ENCODE measurements at regions not wholly inside any gene's neighbourhood (a gene's known extent, or its start where the extent isn't known, plus 50 kb on each side); places are given as distances from the start of the nearest gene placed in this dataset.
A peak's percentile ranks its signal among the peaks of the same experiment; 100 is the strongest.
"Not testable (repeated sequence)": the region's sequence is repeated elsewhere in the genome, so short reads cannot be mapped to it uniquely, and the experiment has no call there.

DNA sequence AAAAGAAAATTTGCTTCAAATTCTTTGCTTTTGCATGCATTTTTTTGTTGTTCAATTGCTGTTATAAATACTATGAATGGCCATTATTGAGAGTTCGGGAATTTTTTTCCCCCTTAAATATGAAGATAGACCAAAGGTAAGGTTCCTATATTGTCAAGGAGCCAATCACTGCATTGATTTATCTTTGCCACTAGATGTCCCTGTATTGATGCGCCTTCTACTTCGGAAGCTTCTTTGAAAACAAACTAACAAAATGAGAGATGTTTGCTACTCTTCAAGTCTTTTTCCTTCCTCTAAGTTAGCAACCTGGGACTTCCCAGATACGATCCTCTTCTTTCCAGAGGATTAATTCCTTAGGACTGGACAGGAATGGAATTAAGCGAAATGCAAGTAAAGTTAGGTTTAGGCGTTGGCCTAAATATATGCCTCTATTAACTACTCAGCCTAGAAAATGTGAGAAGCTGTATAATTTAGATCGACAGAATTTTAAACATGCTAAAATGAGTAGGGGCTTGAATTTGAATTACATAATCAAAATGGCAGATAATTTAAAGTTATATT is 318.1 kb downstream of the AEBP2 start:
- no peak overlapping the region for H3K27ac ChIP-seq
- DNase-seq (ENCODE audit: low read depth, low spot score) = no peak

DNA sequence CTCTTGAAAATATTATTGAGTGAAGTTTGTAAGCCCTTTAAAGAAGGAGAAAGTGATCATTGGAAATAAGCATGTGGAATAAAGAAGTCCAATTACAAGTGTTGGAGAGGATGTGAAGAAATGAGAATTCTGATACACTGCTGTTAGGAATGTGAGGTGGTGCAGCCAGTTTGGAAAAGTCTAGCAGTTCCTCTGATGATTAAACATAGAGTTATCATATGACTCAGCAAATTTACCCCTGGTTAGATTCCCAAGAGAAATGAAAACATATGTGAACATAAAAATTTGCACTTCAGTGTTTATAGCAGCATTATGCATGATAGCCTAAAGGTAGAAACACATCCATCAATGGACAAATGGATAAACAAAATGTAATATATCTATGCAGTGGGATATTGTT is 319.9 kb downstream of the AEBP2 start:
- peak; percentile 6 for DNase-seq (ENCODE audit: low read depth, low spot score)
- no peak overlapping the region for H3K27ac ChIP-seq

DNA sequence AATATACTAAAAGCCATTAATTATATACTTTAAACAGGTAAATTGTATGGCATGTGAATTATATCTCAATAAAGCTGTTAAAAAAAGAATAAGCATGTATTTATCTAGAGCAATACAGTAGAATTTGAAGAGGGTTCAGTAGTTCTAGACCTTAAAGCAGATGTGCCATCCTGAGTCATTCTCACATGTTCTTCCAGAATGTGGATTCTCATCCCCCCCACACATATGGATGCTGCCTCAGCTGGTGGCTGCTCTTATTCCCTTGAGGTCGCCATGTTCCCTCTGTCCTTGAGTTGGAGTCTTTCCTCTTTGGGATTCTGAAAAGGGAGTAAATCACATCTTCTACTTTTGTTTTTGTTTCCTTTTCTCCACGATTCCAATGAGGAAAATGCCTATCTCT is 321.3 kb downstream of the AEBP2 start:
- no peak for DNase-seq (ENCODE audit: low read depth, low spot score)
- H3K27ac ChIP-seq = no peak overlapping the region

DNA sequence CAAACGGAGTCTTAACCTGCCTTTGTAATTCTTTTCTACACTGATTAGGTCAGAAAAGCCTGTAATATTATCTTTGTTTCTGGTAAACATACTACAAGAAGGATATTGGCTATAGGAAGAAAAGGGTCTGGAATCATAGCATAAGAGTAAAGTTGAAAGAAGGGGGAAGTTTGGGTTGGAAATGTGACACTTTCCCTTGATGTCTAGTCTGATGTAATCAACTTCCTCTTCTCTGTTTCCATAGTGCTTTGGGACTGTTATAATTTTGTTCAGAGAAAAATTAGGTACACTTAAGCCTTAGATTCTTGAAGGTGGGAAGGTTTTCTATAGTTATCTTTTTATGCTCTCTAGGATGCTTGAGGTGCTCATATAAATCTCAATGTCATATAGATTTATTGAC is 322.2 kb downstream of the AEBP2 start:
- no peak for DNase-seq (ENCODE audit: low read depth, low spot score)

DNA sequence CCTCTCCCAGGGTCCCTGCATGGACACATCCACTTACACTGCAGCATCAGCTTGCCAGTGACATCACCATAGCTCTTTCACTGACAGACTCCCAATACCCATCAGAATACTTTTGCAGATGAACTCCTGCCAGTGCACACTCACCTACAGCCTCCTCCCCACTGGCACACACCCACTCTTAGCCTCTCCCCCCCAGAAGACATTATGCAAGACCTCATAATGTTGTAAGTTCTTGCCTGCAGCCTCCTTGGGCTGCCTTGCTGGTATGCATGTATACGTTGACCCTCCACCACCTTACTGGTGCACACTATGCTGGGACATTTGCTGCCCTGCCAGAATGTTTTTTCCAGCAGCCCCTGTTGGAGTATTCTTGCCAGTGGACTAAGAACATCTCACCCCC is 324.2 kb downstream of the AEBP2 start:
- H3K27ac ChIP-seq = no peak overlapping the region
- DNase-seq (ENCODE audit: low read depth, low spot score) = no peak

More for the DNA sequence above, 322.2 kb downstream of the AEBP2 start:
- no peak overlapping the region for H3K27ac ChIP-seq

DNA sequence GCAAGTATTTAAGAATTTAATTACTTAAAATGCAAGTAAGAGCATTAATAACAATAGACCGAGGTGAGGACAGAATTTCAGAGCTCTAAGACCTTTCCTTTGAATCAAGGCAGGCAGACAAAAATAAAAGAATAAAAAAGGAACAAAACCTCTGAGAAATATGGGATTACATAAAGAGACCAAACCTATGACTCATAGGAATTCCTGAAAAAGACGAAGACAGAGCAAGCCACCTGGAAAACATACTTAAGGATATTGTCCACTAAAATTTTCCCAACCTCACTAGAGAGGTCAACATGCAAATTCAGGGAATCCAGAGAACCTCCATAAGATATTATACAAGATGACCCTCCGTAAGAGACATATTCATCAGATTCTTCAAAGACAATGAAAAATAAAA is 325.1 kb downstream of the AEBP2 start:
- no peak for DNase-seq (ENCODE audit: low read depth, low spot score)
- no peak overlapping the region for H3K27ac ChIP-seq

DNA sequence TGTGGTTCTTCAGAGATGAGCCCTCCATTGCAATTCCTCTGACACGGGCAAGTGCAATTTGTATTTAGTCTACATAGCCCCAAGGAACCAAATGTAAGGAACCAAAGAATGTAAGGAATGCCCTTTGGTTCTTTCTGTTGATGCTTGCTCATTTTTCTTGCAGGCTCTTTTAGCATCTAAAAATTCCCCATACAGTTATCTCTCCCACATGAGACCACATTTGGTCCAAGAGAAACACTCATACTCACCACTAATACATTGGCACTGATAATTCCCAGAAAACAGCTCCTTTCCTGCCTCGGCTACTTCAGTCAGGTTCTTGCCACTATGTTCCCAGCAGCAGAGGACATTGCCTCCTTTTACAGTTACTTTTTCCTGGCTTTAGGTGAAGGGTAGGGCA is 332.6 kb downstream of the AEBP2 start:
- DNase-seq (ENCODE audit: low read depth, low spot score) = no peak
- no peak overlapping the region for H3K27ac ChIP-seq

DNA sequence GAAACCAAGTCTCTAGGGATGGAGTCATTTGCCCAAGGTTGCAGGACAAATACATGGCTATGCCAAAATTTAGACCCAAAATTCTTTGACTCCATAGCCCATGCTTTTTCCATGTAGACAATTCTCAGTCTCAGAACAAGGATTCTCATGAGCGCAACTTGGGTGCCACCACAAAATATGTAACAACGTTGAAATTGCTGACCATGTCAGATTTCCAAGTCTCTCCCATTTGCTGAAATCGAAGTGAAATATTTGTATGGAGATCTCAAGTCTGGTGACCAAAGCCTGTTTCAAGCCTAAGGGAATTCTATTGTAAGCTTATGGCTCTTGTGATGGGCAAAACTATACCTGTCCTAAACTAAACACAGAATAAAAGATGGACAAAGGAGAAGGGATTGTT is 333.5 kb downstream of the AEBP2 start:
- DNase-seq (ENCODE audit: low read depth, low spot score) = no peak
- no peak overlapping the region for H3K27ac ChIP-seq

DNA sequence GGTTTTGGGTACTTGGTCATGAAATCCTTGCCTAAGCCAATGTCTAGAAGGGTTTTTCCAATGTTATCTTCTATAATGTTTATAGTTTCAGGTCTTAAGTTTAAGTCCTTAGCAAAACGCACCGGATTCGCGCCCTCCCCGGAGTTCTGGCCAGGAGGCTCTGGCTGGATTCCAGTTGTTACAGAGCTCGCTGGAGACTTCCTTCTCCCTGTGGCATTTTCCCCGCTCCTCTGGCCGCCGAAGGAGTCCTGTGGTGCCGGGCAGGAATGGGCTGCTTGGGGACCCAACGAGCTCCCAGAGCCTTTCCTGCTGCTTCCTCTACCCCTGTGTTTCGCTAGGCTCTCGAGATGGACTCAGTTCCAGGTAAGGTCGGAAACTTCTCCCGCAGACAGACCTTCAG is 335.9 kb downstream of the AEBP2 start:
- H3K27ac ChIP-seq = no peak overlapping the region

DNA sequence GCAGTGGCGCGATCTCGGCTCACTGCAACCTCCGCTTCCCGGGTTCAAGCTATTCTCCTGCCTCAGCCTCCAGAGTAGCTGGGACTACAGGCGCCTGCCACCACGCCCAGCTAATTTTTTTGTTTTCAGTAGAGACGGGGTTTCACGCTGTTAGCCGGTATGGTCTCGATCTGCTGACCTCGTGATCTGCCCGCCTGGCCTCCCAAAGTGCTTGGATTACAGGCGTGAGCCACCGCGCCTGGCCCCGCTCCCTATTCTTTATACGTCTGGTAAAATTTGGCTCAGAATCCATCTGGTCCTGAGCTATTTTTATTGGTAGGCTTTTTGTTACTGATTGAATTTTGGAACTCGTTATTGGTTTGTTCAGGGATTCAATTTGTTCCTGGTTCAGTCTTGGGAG is 336.7 kb downstream of the AEBP2 start:
- not testable (repeated sequence) for DNase-seq (ENCODE audit: low read depth, low spot score); H3K27ac ChIP-seq

More for the DNA sequence above, 335.9 kb downstream of the AEBP2 start:
- DNase-seq (ENCODE audit: low read depth, low spot score) = no peak

DNA sequence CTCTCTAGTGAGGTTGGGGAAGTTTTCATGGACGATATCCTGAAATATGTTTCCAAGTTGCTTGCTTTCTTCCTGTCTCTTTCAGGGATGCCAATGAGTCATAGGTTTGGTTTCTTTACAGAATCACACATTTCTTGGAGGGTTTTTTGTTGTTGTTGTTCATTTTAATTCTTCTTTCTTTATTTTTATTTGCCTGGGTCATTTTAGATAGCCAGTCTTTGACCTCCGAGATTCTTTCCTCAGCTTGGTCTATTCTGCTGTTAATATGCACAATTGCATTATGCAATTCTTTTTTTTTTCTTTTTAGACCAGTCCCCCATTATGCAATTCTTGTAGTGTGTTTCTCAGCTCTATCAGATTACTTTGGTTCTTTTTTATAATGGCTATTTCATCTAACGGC is 338.9 kb downstream of the AEBP2 start:
- DNase-seq (ENCODE audit: low read depth, low spot score) = no peak

DNA sequence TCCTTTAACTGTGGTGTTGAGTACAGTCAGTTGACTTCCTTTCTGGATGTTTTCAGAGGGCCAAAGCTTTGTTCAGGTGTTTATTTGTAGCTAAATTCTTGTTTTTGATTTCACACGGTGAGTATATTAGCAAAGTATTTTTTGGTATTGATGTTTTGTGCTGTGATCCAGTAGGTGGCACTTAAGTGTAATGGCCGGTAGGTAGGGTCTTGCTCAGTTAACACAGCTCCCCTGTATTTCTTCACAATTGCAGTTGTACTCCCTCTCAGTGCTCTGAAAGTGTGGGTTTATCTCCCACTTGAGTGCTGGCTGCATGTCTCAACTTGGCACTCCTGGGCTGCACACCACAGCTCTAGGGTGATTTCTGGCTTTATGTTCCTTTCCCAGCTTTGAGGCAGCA is 339.5 kb downstream of the AEBP2 start:
- H3K27ac ChIP-seq = no peak overlapping the region
- no peak for DNase-seq (ENCODE audit: low read depth, low spot score)

More for the DNA sequence above, 338.9 kb downstream of the AEBP2 start:
- no peak overlapping the region for H3K27ac ChIP-seq

DNA sequence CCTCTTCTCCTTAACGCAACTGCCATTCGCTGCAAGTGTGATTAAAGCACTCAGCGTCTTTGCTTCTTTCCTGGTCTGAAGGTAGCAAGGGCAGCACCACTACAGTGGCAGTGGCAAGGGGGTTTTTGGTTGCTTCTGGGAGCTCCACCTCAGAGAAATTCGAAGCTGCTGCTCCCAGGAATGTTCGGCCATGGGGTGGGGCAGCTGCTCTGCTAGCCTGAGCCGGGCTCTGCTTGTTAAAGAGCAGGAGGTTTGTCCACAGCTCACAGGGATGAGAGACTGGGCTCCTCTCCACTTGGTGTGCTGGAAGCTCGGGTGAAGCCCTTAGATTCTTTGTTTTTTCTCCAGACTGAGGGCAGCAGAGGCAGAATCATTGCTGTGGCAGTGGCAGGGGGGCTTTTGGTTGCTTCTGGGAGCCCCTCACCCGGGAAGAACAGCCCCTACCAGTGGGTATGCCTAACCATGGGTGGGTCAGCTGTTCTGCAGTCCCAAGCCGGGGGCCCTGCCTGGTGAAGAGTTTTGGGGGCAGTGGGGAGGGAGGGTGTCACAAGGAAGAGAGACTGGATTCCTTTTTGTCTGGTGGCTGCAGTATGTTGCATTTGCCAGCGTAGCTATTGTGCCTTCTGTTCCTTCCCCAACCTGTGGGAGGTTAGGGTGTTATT is 340.2 kb downstream of the AEBP2 start:
- DNase-seq (ENCODE audit: low read depth, low spot score) = no peak
- H3K27ac ChIP-seq = no peak overlapping the region

DNA sequence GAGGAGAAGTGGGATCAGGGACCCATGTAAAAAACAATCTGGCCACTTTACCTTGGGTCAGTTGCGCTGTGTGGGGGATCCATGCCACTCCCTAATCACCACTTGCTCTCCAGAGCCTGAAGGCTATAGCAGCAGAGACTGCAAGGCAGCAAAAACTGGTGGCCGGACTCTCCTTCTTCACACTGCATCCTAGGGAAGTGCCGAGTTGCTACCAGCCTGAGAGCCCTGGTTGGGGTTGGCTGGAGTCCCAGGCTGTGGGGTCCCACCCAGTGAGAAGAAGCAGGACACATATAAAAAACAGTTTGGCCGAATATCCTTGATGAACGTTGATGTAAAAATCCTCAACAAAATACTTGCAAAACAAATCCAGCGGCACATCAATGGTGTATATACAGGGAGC is 341.2 kb downstream of the AEBP2 start:
- no peak for DNase-seq (ENCODE audit: low read depth, low spot score)
- no peak overlapping the region for H3K27ac ChIP-seq

DNA sequence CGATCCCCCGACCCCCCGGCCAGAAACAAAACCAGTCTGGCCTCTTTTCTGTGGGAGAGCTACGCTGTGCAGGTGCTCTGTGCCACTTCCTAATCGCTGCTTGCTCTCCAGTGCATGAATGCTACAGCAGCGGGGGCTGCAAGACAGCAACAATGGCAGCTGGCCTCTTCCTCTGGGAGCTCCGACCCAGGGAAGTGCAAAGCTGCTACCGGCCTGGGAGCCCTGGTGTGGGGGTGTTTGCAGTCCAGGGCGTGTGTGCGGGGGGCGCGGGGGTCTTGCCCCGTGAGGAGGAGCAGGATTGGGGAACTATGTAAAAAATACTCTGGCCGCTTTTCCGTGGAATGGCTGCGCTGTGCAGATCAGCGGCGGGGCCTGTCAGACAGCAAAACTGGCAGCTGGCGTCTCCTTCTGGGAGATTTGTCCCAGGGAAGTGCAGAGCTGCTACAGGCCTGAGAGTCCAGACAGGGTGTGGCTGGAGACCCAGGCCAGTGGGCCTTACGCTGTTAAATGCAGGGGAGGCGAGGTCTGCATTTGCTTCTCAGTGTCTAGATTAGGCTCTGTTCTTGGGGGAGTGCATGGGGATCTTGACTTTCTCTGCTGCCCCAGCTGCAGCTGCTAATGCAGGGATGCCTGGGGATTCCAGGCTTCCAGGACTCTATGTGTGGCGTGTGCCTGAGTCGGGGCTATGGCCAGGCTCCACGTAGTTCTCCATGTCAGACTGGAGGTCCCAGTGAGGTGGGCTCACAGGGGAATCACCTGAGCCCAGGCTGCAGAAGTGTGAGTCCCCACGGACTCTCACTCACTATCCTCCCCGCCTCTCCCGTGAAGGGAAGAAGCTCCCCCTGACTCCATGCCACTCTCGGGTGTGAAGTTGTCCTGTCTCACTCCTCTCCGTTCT is 344.5 kb downstream of the AEBP2 start:
- no peak overlapping the region for H3K27ac ChIP-seq
- DNase-seq (ENCODE audit: low read depth, low spot score) = no peak

DNA sequence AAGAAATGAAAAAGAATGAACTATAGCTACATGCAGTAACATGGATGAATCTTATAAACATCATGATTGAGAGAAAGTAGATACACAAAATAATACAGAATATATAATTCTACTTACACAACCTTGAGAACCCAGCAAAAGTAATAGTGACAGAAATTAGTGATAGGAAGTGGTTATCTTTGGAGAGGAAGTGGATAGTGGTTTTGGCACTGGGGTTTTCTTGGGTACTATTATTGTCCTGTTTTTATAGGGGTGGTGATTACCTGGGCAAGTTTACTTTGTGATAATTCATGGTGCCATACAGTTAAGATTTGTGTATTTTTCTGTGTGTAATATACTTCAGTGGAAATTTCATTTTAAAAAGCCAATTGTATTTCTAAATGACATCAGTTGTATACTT is 352.7 kb downstream of the AEBP2 start:
- no peak for DNase-seq (ENCODE audit: low read depth, low spot score)

DNA sequence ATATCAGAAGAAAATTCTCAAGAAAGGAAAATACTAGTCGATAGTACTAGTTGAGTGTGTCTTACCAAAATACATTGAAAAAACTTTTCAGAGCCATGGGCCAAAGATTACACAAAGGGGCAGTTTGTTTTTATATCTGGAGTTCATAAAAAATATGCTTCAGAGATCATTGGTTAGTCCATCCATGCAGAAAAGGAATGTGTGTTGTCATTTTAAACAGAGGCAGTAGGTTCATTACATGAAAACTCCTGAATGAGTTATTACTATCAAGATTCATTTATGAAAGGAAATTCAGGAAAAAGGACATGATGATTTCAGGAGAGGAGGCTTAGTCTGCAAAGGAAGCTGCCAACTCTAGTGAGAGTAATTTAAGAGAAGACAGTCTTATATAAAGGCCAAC is 354.8 kb downstream of the AEBP2 start:
- no peak for DNase-seq (ENCODE audit: low read depth, low spot score)
- H3K27ac ChIP-seq = no peak overlapping the region

More for the DNA sequence above, 352.7 kb downstream of the AEBP2 start:
- H3K27ac ChIP-seq = no peak overlapping the region

DNA sequence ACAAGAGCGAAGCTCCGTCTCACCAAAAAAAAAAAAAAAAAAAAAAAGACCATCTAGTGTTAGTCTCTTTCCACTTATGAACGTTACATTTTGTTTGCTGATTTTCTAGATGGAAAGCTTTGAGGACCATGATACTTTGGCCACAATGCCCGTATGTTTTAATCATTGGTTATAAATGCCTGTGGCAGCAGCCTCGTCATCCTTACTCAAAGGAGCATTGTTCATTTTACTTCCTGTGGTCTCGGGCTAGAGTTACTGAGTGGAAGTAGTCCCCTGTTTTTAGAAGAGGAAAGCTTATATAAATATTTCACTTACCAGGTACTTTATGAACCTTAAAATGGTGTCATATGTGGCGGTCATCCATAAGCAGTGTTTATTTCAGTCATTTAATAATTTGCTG is 359.9 kb downstream of the AEBP2 start:
- H3K27ac ChIP-seq = no peak overlapping the region
- DNase-seq (ENCODE audit: low read depth, low spot score) = no peak

DNA sequence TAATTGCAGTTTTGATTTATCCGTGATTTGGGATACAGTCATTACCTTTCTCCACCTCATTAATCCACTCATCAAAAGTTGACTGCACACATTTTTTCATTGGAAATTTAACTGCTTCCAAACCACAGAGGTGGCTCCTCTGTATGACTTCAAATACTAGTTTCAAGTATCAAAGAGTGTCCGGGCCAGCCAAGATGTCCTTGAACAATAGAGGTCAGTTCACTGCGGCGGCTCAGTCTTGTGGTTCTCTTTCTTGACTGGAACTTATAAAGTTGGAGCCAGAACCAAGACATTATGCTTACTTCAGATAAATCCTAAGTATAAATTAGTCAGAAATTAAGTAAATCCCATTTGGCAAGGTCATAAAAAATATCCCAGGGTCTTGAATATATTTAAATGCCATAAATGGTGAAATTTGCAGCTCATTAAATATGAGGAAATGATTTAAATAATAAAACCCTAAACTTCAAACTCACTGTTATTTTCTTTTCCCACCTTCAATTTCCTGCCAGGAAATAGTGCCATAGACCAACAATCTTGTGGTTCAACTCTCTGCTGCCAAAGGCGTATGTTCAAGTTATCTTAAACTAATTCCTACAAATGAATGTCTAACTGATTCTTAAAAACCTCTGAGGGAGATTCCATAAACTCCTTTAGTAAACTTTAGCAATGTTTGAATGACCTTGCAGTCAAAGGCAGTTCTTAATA is 360.8 kb downstream of the AEBP2 start:
- no peak overlapping the region for H3K27ac ChIP-seq
- DNase-seq (ENCODE audit: low read depth, low spot score) = no peak

DNA sequence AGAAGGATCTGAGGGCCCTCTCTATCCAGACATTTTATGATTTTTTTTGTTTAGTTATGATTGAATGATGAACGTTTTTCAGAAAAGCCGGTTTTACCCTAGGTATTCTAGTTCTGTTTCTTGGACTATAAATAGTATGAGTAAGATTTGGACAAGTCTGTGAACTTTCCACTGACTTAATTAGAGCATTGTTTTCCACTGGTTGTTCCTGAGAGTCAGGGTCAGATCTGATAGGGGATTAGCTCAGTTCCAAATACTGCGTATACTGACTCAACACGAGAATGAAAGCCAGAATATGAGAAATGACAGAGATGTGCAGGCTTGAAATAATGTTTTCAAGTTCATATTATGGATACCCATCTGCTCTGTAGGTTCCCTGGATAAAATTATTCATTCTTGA is 361.6 kb downstream of the AEBP2 start:
- H3K27ac ChIP-seq = no peak overlapping the region
- no peak for DNase-seq (ENCODE audit: low read depth, low spot score)

DNA sequence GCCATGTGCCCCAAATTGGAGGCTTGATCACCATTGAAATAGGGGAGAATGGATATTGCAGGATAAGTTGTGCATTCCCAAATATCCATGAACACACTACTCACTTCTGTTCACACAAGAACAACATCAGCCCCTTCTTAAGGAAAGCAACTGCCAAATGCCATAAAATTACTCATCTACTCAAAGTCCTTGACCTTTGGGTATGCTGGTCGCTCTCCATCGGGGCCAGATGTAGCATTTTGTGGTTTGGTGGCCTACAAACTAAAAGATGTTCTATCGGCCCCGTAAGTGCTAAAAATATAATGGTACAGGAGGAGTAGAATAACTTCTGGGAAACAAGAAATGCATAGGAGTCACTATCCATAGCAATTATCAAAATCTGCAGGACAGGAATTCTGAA is 362.6 kb downstream of the AEBP2 start:
- no peak overlapping the region for H3K27ac ChIP-seq
- DNase-seq (ENCODE audit: low read depth, low spot score) = no peak

Data from epithelial cell of prostate (primary cell).